ENCODE measurements at regions not wholly inside any gene's neighbourhood (a gene's known extent, or its start where the extent isn't known, plus 50 kb on each side); places are given as distances from the start of the nearest gene placed in this dataset.
"Not testable (repeated sequence)": the region's sequence is repeated elsewhere in the genome, so short reads cannot be mapped to it uniquely, and the experiment has no call there.

DNA sequence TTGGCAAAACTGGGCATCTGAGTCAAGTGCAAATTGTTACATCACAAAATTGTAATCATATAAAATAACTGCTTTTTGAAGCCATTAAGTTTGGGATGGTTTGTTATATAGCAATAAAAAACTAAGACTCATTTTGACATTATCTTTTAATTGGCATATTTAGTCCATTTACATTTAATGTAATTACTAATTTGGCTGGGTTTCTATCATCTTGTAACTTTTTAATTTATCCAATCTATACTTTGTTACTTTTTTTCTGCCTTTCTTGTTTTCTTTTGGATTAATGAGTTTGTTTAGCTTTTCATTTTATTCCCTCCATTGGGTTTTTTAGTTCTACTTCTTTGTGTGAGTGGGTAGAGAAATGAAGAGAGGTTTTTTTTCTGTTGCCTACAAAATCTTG lies 76.3 kb downstream of the DRAM2 start:
- FAIRE-seq = no peak
- Histone ChIP-seq H3K36me3 (ENCODE audit: control insufficient read depth, insufficient read depth, low read length) (no peaks in the 10 kb centered on the region), H3K4me3 (ENCODE audit: low read depth, low read length) (no peak overlapping the region), H3K27me3 (ENCODE audit: control insufficient read depth, insufficient read depth, low read length) (no peaks in the 10 kb centered on the region)
- DNase-seq (ENCODE audit: low read depth) = peak; percentile 20
- TF ChIP-seq CTCF (IDR thresholded peaks at IDR 0.05; ENCODE audit: insufficient read depth, low read length, severe bottlenecking) = no peak

GRCh38 chr1:111062624-111063023 lies 77.3 kb downstream of the DRAM2 start:
- Histone ChIP-seq H3K27me3 (ENCODE audit: control insufficient read depth, insufficient read depth, low read length) (no peaks in the 10 kb centered on the region), H3K4me3 (ENCODE audit: low read depth, low read length) (no peak overlapping the region), H3K36me3 (ENCODE audit: control insufficient read depth, insufficient read depth, low read length) (no peaks in the 10 kb centered on the region)
- FAIRE-seq = no peak
- TF ChIP-seq CTCF (IDR thresholded peaks at IDR 0.05; ENCODE audit: insufficient read depth, low read length, severe bottlenecking) = no peak
- DNase-seq (ENCODE audit: low read depth) = no peak

DNA sequence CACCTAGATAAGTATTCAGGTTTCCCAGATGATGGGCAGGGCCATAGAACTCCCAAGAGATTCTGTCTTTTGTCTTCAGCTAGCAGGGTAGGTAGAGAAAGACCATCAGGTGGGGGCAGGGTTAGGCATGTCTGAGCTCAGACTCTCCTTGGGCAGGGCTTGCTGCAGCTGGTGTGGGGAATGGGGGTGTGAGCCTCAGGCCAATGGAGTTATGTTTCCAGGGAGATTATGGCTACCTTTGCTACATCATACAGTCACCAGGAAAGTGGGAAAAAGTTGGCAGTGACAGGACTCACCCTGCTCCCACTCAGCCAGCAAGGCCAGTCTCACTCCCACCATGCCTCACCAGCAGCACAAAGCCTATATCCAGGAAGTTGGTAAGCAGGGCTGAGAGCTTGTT lies 77.8 kb downstream of the DRAM2 start:
- Histone ChIP-seq H3K4me3 (ENCODE audit: low read depth, low read length) (no peak overlapping the region), H3K27me3 (ENCODE audit: control insufficient read depth, insufficient read depth, low read length) (no peaks in the 10 kb centered on the region), H3K36me3 (ENCODE audit: control insufficient read depth, insufficient read depth, low read length) (no peaks in the 10 kb centered on the region)
- TF ChIP-seq CTCF (IDR thresholded peaks at IDR 0.05; ENCODE audit: insufficient read depth, low read length, severe bottlenecking) = no peak
- DNase-seq (ENCODE audit: low read depth) = peak; percentile 61
- no peak for FAIRE-seq

GRCh38 chr1:111054656-111055055 lies 85.2 kb downstream of the DRAM2 start:
- H3K36me3 ChIP-seq (ENCODE audit: control insufficient read depth, insufficient read depth, low read length) = no peaks in the 10 kb centered on the region
- no peak overlapping the region for H3K4me3 ChIP-seq (ENCODE audit: low read depth, low read length)
- FAIRE-seq (no peak), DNase-seq (ENCODE audit: low read depth) (no peak)
- no peaks in the 10 kb centered on the region for H3K27me3 ChIP-seq (ENCODE audit: control insufficient read depth, insufficient read depth, low read length)
- TF ChIP-seq CTCF (IDR thresholded peaks at IDR 0.05; ENCODE audit: insufficient read depth, low read length, severe bottlenecking) = no peak

GRCh38 chr1:111052246-111052645 lies 87.6 kb downstream of the DRAM2 start:
- peak; percentile 36 for DNase-seq (ENCODE audit: low read depth)
- Histone ChIP-seq H3K4me3 (ENCODE audit: low read depth, low read length) (no peak overlapping the region), H3K36me3 (ENCODE audit: control insufficient read depth, insufficient read depth, low read length) (no peaks in the 10 kb centered on the region), H3K27me3 (ENCODE audit: control insufficient read depth, insufficient read depth, low read length) (no peaks in the 10 kb centered on the region)
- no peak for TF ChIP-seq CTCF (IDR thresholded peaks at IDR 0.05; ENCODE audit: insufficient read depth, low read length, severe bottlenecking)
- FAIRE-seq = no peak

DNA sequence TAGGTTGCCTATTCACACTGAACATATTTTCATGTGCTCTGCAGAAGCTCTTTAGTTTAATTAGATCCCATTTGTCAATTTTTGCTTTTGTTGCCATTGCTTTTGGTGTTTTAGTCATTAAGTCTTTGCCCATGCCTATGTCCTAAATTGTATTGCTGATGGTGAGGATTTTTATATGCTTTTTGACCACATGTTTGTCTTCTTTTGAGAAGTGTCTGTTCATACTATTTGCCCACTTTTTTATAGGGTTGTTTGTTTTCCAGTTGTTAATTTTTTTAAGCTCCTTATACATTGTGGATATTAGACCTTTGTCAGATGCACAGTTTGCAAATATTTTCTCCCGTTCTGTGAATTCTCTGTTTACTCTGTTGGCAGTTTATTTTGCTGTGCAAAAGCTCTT lies 84.5 kb upstream of the LRIF1 start:
- not testable (repeated sequence) for H3K4me3 ChIP-seq (ENCODE audit: low read depth, low read length); DNase-seq (ENCODE audit: low read depth); H3K36me3 ChIP-seq (ENCODE audit: control insufficient read depth, insufficient read depth, low read length); H3K27me3 ChIP-seq (ENCODE audit: control insufficient read depth, insufficient read depth, low read length); FAIRE-seq

Data from bronchial epithelial cell (primary cell).